SK-N-SH (cell line): ENCODE measurements at regions not wholly inside any gene's neighbourhood (a gene's known extent, or its start where the extent isn't known, plus 50 kb on each side); places are given as distances from the start of the nearest gene placed in this dataset.

Experiments used
- CTCF ChIA-PET: fragments of 300-600, 350-600 bp; formaldehyde crosslinking; extraction: SDS; loops from one replicate; lab custom pipeline; 2021; lab: Yijun Ruan, JAX
- POLR2A ChIA-PET: fragments of 350-600 bp; sonication (Branson Sonifier 250); formaldehyde crosslinking; extraction: SDS; loops from one replicate; lab custom pipeline; 2020; ENCODE audit warnings: antibody characterized with exemption, inconsistent platforms; lab: Yijun Ruan, JAX
- DNase-seq: peaks from one replicate; pipeline ENCODE4 v3.0.0; 2012
- H2AFZ ChIP-seq: fragments of 200-600 bp; sonication (generic); 2 replicates; pipeline ENCODE4 v1.8.1; 2016; ENCODE audit warnings: antibody characterized with exemption, mild to moderate bottlenecking, low read depth
- H3F3A ChIP-seq: fragments of 200-600 bp; sonication (generic); replicated peaks from 2 replicates; pipeline ENCODE3; 2016; ENCODE audit warnings: antibody characterized with exemption, mild to moderate bottlenecking; ENCODE audit not compliant: insufficient read depth
- H3K27ac ChIP-seq, 2 experiments: fragments of 200-500 bp in 1 of 2; fragments of 200-600 bp in 1 of 2; sonication (Bioruptor generic) in 1 of 2; sonication (generic), shearing (Covaris generic) in 1 of 2; 2 replicates each; pipeline versions ENCODE4 v1.5.1 to v1.6.1; 2014 to 2016; ENCODE audit warnings: low read depth in 2 of 2, inconsistent platforms in 1 of 2, low read length in 1 of 2, mild to moderate bottlenecking in 1 of 2, mixed read lengths in 1 of 2
- H3K27me3 ChIP-seq: fragments of 200-600 bp; sonication (generic), shearing (Covaris generic); 2 replicates; pipeline ENCODE4 v1.6.1; 2016; ENCODE audit warnings: mixed run types; ENCODE audit not compliant: insufficient read depth
- H3K36me3 ChIP-seq, 2 experiments: fragments of 200-500 bp in 1 of 2; fragments of 200-600 bp in 1 of 2; sonication (Bioruptor generic) in 1 of 2; sonication (generic) in 1 of 2; replicated peaks in 1 of 2; 2 replicates each; pipeline versions ENCODE3 to v1.5.1; 2014 to 2016; ENCODE audit warnings: low read length in 1 of 2, mild to moderate bottlenecking in 1 of 2; ENCODE audit not compliant: insufficient read depth in 2 of 2, control insufficient read depth in 1 of 2
- H3K4me1 ChIP-seq, 2 experiments: fragments of 200-500 bp in 1 of 2; fragments of 200-600 bp in 1 of 2; sonication (Bioruptor generic) in 1 of 2; sonication (generic), shearing (Covaris generic) in 1 of 2; 2 replicates each; pipeline versions ENCODE4 v1.5.1 to v1.6.1; 2014 to 2016; ENCODE audit warnings: low read depth in 1 of 2, low read length in 1 of 2, mixed run types in 1 of 2; ENCODE audit not compliant: insufficient read depth in 2 of 2, control insufficient read depth in 1 of 2
- H3K4me2 ChIP-seq: fragments of 200-600 bp; sonication (generic), shearing (Covaris generic); 2 replicates; pipeline ENCODE4 v1.6.1; 2017; ENCODE audit warnings: mixed run types
- H3K4me3 ChIP-seq, 2 experiments: fragments of 200-500 bp in 1 of 2; fragments of 200-600 bp in 1 of 2; sonication (Bioruptor generic) in 1 of 2; sonication (generic), shearing (Covaris generic) in 1 of 2; 2 replicates each; pipeline versions ENCODE4 v1.5.1 to v1.8.1; 2014 to 2016; ENCODE audit warnings: low read depth in 2 of 2, inconsistent platforms in 1 of 2, low read length in 1 of 2, mild to moderate bottlenecking in 1 of 2, mixed read lengths in 1 of 2, moderate library complexity in 1 of 2
- H3K79me2 ChIP-seq: fragments of 200-600 bp; sonication (generic); 2 replicates; pipeline ENCODE4 v1.8.1; 2017; ENCODE audit warnings: mild to moderate bottlenecking; ENCODE audit not compliant: insufficient read depth
- H3K9ac ChIP-seq: fragments of 200-600 bp; sonication (generic); 2 replicates; pipeline ENCODE4 v1.6.1; 2017; ENCODE audit warnings: mixed run types
- H3K9me2 ChIP-seq: fragments of 200-600 bp; sonication (generic); 2 replicates; pipeline ENCODE4 v1.6.1; 2017; ENCODE audit warnings: mixed run types
- H3K9me3 ChIP-seq: fragments of 200-600 bp; sonication (generic); 2 replicates; pipeline ENCODE4 v1.6.1; 2017; ENCODE audit warnings: mixed run types, mild to moderate bottlenecking, moderate library complexity
- H4K20me1 ChIP-seq: fragments of 200-600 bp; sonication (generic); 2 replicates; pipeline ENCODE4 v1.6.1; 2017; ENCODE audit warnings: mild to moderate bottlenecking, mixed run types; ENCODE audit not compliant: insufficient read depth
- CTCF ChIP-seq: fragments of 200-600 bp; sonication (generic); IDR thresholded peaks from 2 replicates; pipeline ENCODE4 v1.6.1; 2017; ENCODE audit warnings: antibody characterized with exemption, mild to moderate bottlenecking, moderate library complexity
- ELF1 ChIP-seq: IDR thresholded peaks from 2 replicates; pipeline ENCODE4 v1.4.0; 2012
- EP300 ChIP-seq, 2 experiments: IDR thresholded peaks; 2 replicates each; pipeline versions ENCODE4 v1.4.0 to v1.6.1; 2012; ENCODE audit warnings: borderline replicate concordance in 1 of 2, low read depth in 1 of 2, low read length in 1 of 2
- EZH2phosphoT487 ChIP-seq: fragments of 200-600 bp; sonication (generic); IDR thresholded peaks from 2 replicates; pipeline ENCODE4 v1.6.1; 2017; ENCODE audit warnings: low read depth, mixed run types, mild to moderate bottlenecking, antibody characterized with exemption, moderate library complexity, borderline replicate concordance
- GATA2 ChIP-seq: sonication (generic); formaldehyde crosslinking; IDR thresholded peaks from 2 replicates; pipeline ENCODE4 v1.5.0; 2020; ENCODE audit warnings: mild to moderate bottlenecking, missing genetic modification reagents
- JUND ChIP-seq: IDR thresholded peaks from 2 replicates; pipeline ENCODE4 v1.4.0; 2012
- MAX ChIP-seq: IDR thresholded peaks from 2 replicates; pipeline ENCODE4 v1.4.0; 2012; ENCODE audit warnings: low read depth
- MXI1 ChIP-seq: IDR thresholded peaks from 2 replicates; pipeline ENCODE4 v1.6.1; 2012; ENCODE audit warnings: mild to moderate bottlenecking, low read depth, low read length, improper control_type of control experiment
- RAD21 ChIP-seq: IDR thresholded peaks from 2 replicates; pipeline ENCODE4 v1.6.1; 2012; ENCODE audit warnings: mild to moderate bottlenecking, low read length
- SMC3 ChIP-seq: IDR thresholded peaks from 2 replicates; pipeline ENCODE4 v1.6.1; 2012; ENCODE audit warnings: low read depth, low read length, improper control_type of control experiment
- ZBTB33 ChIP-seq: IDR thresholded peaks from 2 replicates; pipeline ENCODE4 v1.4.0; 2012; ENCODE audit warnings: low read depth, borderline replicate concordance
- WGBS: methylation state at CpG from one replicate; pipeline ENCODE4 v1.1.6; 2017; ENCODE audit warnings: low lambda C conversion rate; 5-methylcytosine and 5-hydroxymethylcytosine counted together
- TF ChIP-seq, protein P1 (sequence below): fragments of 150-350 bp; IDR thresholded peaks from 2 replicates; pipeline ENCODE4 v1.6.1; 2016; ENCODE audit warnings: mild to moderate bottlenecking, low read depth, low read length
- TF ChIP-seq, protein P2 (sequence below): fragments of 150-350 bp; IDR thresholded peaks from 2 replicates; pipeline ENCODE4 v1.6.1; 2017; ENCODE audit warnings: antibody characterized with exemption, low read length, low read depth, borderline replicate concordance

DNA sequence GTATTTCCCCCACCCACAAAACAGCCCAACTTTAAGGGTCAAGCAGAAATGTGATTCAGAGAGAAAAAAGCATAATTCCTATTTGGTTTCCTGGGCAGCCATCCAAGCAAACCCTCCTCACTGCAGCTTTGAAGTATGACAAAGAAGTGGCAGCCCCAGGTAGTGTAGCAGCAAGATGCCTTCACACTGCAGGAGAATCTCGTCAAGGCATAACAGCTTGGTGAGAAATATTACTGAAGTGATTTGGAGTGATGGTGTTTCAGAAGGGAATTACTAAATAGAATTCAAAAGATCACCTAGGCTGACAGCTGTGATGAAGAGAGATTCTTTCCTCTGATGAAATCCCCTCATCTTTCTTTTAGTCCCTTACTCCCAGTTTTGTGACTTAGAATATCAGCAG is 173.9 kb downstream of the PYDC2 start:
- Histone ChIP-seq H3K9ac (no peak overlapping the region), H3F3A (no peaks in the 10 kb centered on the region), H3K9me2 (no peaks in the 10 kb centered on the region), H3K4me2 (no peak overlapping the region), H3K27ac (no peak overlapping the region), H3K9me3 (no peaks in the 10 kb centered on the region), H3K27me3 (no peaks in the 10 kb centered on the region; the same call in 1 of the 2 replicates), H4K20me1 (no peaks in the 10 kb centered on the region), H3K4me3 (no peak overlapping the region), H3K79me2 (no peaks in the 10 kb centered on the region), H3K4me1 (no peaks in the 10 kb centered on the region), H2AFZ (no peak overlapping the region), H3K36me3 (no peaks in the 10 kb centered on the region)
- 18% methylated on average over 1 of the region's 1 CpG for WGBS
- ChIA-PET CTCF (interaction anchor here (1.0 to 1.7 kb wide), 2 partner anchors 13 to 14 kb away, joined by 3 read pairs; no protein-coding TSS in a partner anchor), POLR2A (no interaction called here)
- no peak for DNase-seq
- TF ChIP-seq MXI1, result no peak
- TF ChIP-seq MAX, result no peak
- TF ChIP-seq ZBTB33, result no peak
- no peak for TF ChIP-seq ELF1
- TF ChIP-seq, protein P1, sequence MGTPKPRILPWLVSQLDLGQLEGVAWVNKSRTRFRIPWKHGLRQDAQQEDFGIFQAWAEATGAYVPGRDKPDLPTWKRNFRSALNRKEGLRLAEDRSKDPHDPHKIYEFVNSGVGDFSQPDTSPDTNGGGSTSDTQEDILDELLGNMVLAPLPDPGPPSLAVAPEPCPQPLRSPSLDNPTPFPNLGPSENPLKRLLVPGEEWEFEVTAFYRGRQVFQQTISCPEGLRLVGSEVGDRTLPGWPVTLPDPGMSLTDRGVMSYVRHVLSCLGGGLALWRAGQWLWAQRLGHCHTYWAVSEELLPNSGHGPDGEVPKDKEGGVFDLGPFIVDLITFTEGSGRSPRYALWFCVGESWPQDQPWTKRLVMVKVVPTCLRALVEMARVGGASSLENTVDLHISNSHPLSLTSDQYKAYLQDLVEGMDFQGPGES, result no peak
- TF ChIP-seq EZH2phosphoT487, result no peak
- no peak for TF ChIP-seq RAD21
- TF ChIP-seq CTCF, result no peak
- TF ChIP-seq, protein P2, sequence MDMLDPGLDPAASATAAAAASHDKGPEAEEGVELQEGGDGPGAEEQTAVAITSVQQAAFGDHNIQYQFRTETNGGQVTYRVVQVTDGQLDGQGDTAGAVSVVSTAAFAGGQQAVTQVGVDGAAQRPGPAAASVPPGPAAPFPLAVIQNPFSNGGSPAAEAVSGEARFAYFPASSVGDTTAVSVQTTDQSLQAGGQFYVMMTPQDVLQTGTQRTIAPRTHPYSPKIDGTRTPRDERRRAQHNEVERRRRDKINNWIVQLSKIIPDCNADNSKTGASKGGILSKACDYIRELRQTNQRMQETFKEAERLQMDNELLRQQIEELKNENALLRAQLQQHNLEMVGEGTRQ, result no peak
- TF ChIP-seq GATA2 (CRISPR knock-in tag), result no peak
- TF ChIP-seq JUND, result no peak
- TF ChIP-seq SMC3, result no peak
- no peak for TF ChIP-seq EP300 (IDR thresholded peaks at IDR 0.05; ENCODE audit: borderline replicate concordance in 1 of 2, low read depth in 1 of 2, low read length in 1 of 2)
